IMR-90 (cell line): ENCODE measurements at regions not wholly inside any gene's neighbourhood (a gene's known extent, or its start where the extent isn't known, plus 50 kb on each side); places are given as distances from the start of the nearest gene placed in this dataset.

ENCODE experiments used
- ATAC-seq: fragments of 200-7000 bp; cut with Tn5 transposase; 2 replicates; pipeline ENCODE4 v1.9.1; 2020; ENCODE audit warnings: low read depth, mild to moderate bottlenecking, moderate library complexity
- BruUV-seq: library from RNA; stranded (reverse); fragments of 400-500 nt; replicated peaks from 2 replicates; lab custom pipeline; 2021; lab: Mats Ljungman, UMichigan
- CTCF ChIA-PET: fragments of 300-600 bp; formaldehyde crosslinking; extraction: SDS; loops from one replicate; lab custom pipeline; 2021; ENCODE audit warnings: antibody characterized with exemption; lab: Yijun Ruan, JAX
- POLR2A ChIA-PET: fragments of 300-600 bp; sonication (Branson Sonifier 250); formaldehyde crosslinking; loops from one replicate; lab custom pipeline; 2022; ENCODE audit warnings: antibody characterized with exemption; ENCODE audit not compliant: unreplicated experiment; lab: Charles Lee
- DNase-seq: peaks from one replicate; pipeline ENCODE4 v3.0.0; 2013
- H2AFZ ChIP-seq: replicated peaks from 2 replicates; pipeline ENCODE3; 2013; ENCODE audit warnings: low read length, mild to moderate bottlenecking; ENCODE audit not compliant: poor library complexity
- H2AK5ac ChIP-seq: 2 replicates; pipeline ENCODE4 v1.6.1; 2013; ENCODE audit warnings: low read depth, low read length, inconsistent platforms
- H2AK9ac ChIP-seq: replicated peaks from 2 replicates; pipeline ENCODE3; 2013; ENCODE audit warnings: mild to moderate bottlenecking, low read depth, low read length, moderate library complexity; ENCODE audit not compliant: poor library complexity
- H2BK120ac ChIP-seq: 2 replicates; pipeline ENCODE4 v1.6.1; 2013; ENCODE audit warnings: low read depth, low read length, inconsistent platforms
- H2BK15ac ChIP-seq: 3 replicates; pipeline ENCODE4 v1.6.1; 2013; ENCODE audit warnings: low read depth, low read length, inconsistent platforms
- H2BK20ac ChIP-seq: 2 replicates; pipeline ENCODE4 v1.6.1; 2013; ENCODE audit warnings: low read depth, mild to moderate bottlenecking, inconsistent platforms, low read length, moderate library complexity
- H2BK5ac ChIP-seq: 2 replicates; pipeline ENCODE4 v1.6.1; 2013; ENCODE audit warnings: mild to moderate bottlenecking, low read depth, low read length, inconsistent platforms; ENCODE audit not compliant: poor library complexity, severe bottlenecking
- H3K14ac ChIP-seq: replicated peaks from 2 replicates; pipeline ENCODE4 v1.6.1; 2013; ENCODE audit warnings: low read depth, low read length, inconsistent platforms
- H3K18ac ChIP-seq: 2 replicates; pipeline ENCODE4 v1.6.1; 2013; ENCODE audit warnings: low read depth, low read length, control low read depth
- H3K23ac ChIP-seq: 2 replicates; pipeline ENCODE4 v1.6.1; 2013; ENCODE audit warnings: low read depth, low read length, inconsistent platforms
- H3K27ac ChIP-seq: 2 replicates; pipeline ENCODE4 v1.5.1; 2013; ENCODE audit warnings: mild to moderate bottlenecking, control low read depth, low read length; ENCODE audit not compliant: insufficient read depth
- H3K27me3 ChIP-seq: 2 replicates; pipeline ENCODE4 v1.6.1; 2013; ENCODE audit warnings: low read length; ENCODE audit not compliant: control insufficient read depth, insufficient read depth
- H3K36me3 ChIP-seq: 2 replicates; pipeline ENCODE4 v1.6.1; 2013; ENCODE audit warnings: low read length, mixed read lengths; ENCODE audit not compliant: control insufficient read depth, insufficient read depth
- H3K4ac ChIP-seq: 2 replicates; pipeline ENCODE4 v1.6.1; 2013; ENCODE audit warnings: low read depth, low read length, inconsistent platforms
- H3K4me1 ChIP-seq: 2 replicates; pipeline ENCODE4 v1.6.1; 2013; ENCODE audit warnings: low read length, mixed read lengths; ENCODE audit not compliant: control insufficient read depth, insufficient read depth
- H3K4me2 ChIP-seq: 2 replicates; pipeline ENCODE4 v1.6.1; 2013; ENCODE audit warnings: low read depth, mild to moderate bottlenecking, control low read depth, low read length, moderate library complexity
- H3K4me3 ChIP-seq: 2 replicates; pipeline ENCODE4 v1.5.1; 2013; ENCODE audit warnings: low read depth, mild to moderate bottlenecking, control low read depth, low read length, moderate library complexity; ENCODE audit not compliant: insufficient read depth
- H3K56ac ChIP-seq: 2 replicates; pipeline ENCODE4 v1.6.1; 2013; ENCODE audit warnings: low read length, inconsistent platforms; ENCODE audit not compliant: insufficient read depth; ENCODE audit errors: extremely low read depth
- H3K79me1 ChIP-seq, 2 experiments: 2 replicates each; pipeline ENCODE4 v1.6.1; 2013; ENCODE audit warnings: low read length in 2 of 2, inconsistent platforms in 1 of 2, low read depth in 1 of 2
- H3K9ac ChIP-seq: 2 replicates; pipeline ENCODE4 v1.6.1; 2013; ENCODE audit warnings: low read depth, low read length, control low read depth
- H3K9me1 ChIP-seq: 2 replicates; pipeline ENCODE4 v1.6.1; 2013; ENCODE audit warnings: low read length, inconsistent platforms; ENCODE audit not compliant: insufficient read depth
- H3K9me3 ChIP-seq: 2 replicates; pipeline ENCODE4 v1.6.1; 2013; ENCODE audit warnings: low read length; ENCODE audit not compliant: control insufficient read depth, insufficient read depth
- H4K20me1 ChIP-seq: 2 replicates; pipeline ENCODE4 v1.6.1; 2013; ENCODE audit warnings: low read length, inconsistent platforms; ENCODE audit not compliant: insufficient read depth
- H4K5ac ChIP-seq: 2 replicates; pipeline ENCODE4 v1.6.1; 2013; ENCODE audit warnings: mild to moderate bottlenecking, low read depth, low read length, control low read depth
- H4K8ac ChIP-seq, 2 experiments: 2 replicates each; pipeline ENCODE4 v1.6.1; 2013; ENCODE audit warnings: low read depth in 2 of 2, low read length in 2 of 2, control low read depth in 1 of 2, inconsistent platforms in 1 of 2
- H4K91ac ChIP-seq: 2 replicates; pipeline ENCODE4 v1.6.1; 2013; ENCODE audit warnings: low read depth, low read length, inconsistent platforms; ENCODE audit not compliant: insufficient read depth
- BHLHE40 ChIP-seq: fragments of 150-350 bp; IDR thresholded peaks from 2 replicates; pipeline ENCODE4 v1.6.1; 2016; ENCODE audit warnings: mild to moderate bottlenecking, low read depth, low read length
- CEBPB ChIP-seq: IDR thresholded peaks from 2 replicates; pipeline ENCODE4 v1.6.1; 2012; ENCODE audit warnings: low read depth, low read length, improper control_type of control experiment
- CHD1 ChIP-seq: IDR thresholded peaks from 2 replicates; pipeline ENCODE4 v1.6.1; 2012; ENCODE audit warnings: low read depth, low read length, improper control_type of control experiment
- CTCF ChIP-seq: conservative IDR thresholded peaks from 2 replicates; pipeline ENCODE4 v1.5.1; 2012; ENCODE audit warnings: mild to moderate bottlenecking, low read depth, low read length, improper control_type of control experiment
- ELK1 ChIP-seq: fragments of 150-350 bp; IDR thresholded peaks from 2 replicates; pipeline ENCODE4 v1.6.1; 2016; ENCODE audit warnings: low read depth, mild to moderate bottlenecking, low read length, moderate library complexity, borderline replicate concordance
- FOS ChIP-seq: fragments of 150-350 bp; IDR thresholded peaks from 2 replicates; pipeline ENCODE4 v1.6.1; 2016; ENCODE audit warnings: low read depth, low read length
- MAFK ChIP-seq: IDR thresholded peaks from 2 replicates; pipeline ENCODE4 v1.6.1; 2012; ENCODE audit warnings: low read depth, low read length, improper control_type of control experiment
- MAZ ChIP-seq: IDR thresholded peaks from 2 replicates; pipeline ENCODE4 v1.6.1; 2012; ENCODE audit warnings: low read depth, mild to moderate bottlenecking, low read length, improper control_type of control experiment, moderate library complexity, borderline replicate concordance
- NFE2L2 ChIP-seq: fragments of 150-350 bp; IDR thresholded peaks from 2 replicates; pipeline ENCODE4 v1.6.1; 2016; ENCODE audit warnings: low read depth, mild to moderate bottlenecking, low read length
- POLR2A ChIP-seq: IDR thresholded peaks from 2 replicates; pipeline ENCODE4 v1.6.1; 2012; ENCODE audit warnings: mild to moderate bottlenecking, low read depth, low read length
- RAD21 ChIP-seq: IDR thresholded peaks from 2 replicates; pipeline ENCODE4 v1.6.1; 2012; ENCODE audit warnings: low read length, improper control_type of control experiment
- RCOR1 ChIP-seq: IDR thresholded peaks from 2 replicates; pipeline ENCODE4 v1.6.1; 2012; ENCODE audit warnings: mild to moderate bottlenecking, low read length, improper control_type of control experiment; ENCODE audit not compliant: insufficient replicate concordance
- RFX5 ChIP-seq: IDR thresholded peaks from 2 replicates; pipeline ENCODE4 v1.8.0; 2012; ENCODE audit warnings: low read depth, mild to moderate bottlenecking, low read length, moderate library complexity
- SMC3 ChIP-seq: fragments of 150-350 bp; IDR thresholded peaks from 2 replicates; pipeline ENCODE4 v1.6.1; 2016; ENCODE audit warnings: low read depth, mild to moderate bottlenecking, antibody characterized with exemption, low read length, moderate library complexity
- USF2 ChIP-seq: fragments of 150-350 bp; IDR thresholded peaks from 2 replicates; pipeline ENCODE4 v1.6.1; 2017; ENCODE audit warnings: mild to moderate bottlenecking, antibody characterized with exemption, low read length, low read depth
- WGBS, 2 experiments: methylation state at CpG; one replicate each; pipeline versions ENCODE4 v1.1.5 to v1.1.7; 2013; ENCODE audit warnings: missing lambda C conversion rate in 2 of 2; ENCODE audit not compliant: insufficient read length in 1 of 2; ENCODE audit errors: extremely low coverage in 2 of 2; 5-methylcytosine and 5-hydroxymethylcytosine counted together
- dilution Hi-C: fragments of 300-500 bp; cut with HindIII; formaldehyde crosslinking; loops from one replicate; pipeline ENCODE4 v1.14.3; 2018; ENCODE audit warnings: low sequenced_read_pairs; ENCODE audit not compliant: unreplicated experiment
- in situ Hi-C: fragments of 300-500 bp; cut with MboI; formaldehyde crosslinking; loops from 3 replicates; pipeline ENCODE4 v1.14.3; 2019; ENCODE audit warnings: low sequenced_read_pairs, inconsistent platforms, mixed read lengths
- intact Hi-C: fragments of 100-400 bp; cut with micrococcal nuclease; formaldehyde crosslinking; loops from 2 replicates; pipeline ENCODE4 v1.10.0; 2022

- H3K4me3 ChIP-seq, result no peak overlapping the region
- H4K91ac ChIP-seq, result no peak overlapping the region
- no CpG with 5 or more reads among the region's 1 CpG for WGBS, 2 experiments
- H3K79me1 ChIP-seq, result no peaks in the 10 kb centered on the region
- H2BK20ac ChIP-seq, result no peak overlapping the region
- H3K14ac ChIP-seq, result no peak overlapping the region
- H3K27ac ChIP-seq, result no peak overlapping the region
- no peaks in the 10 kb centered on the region for H3K9me1 ChIP-seq
- H4K8ac ChIP-seq, result no peak overlapping the region
- H3K9ac ChIP-seq, result no peak overlapping the region
- no peak overlapping the region for H3K18ac ChIP-seq
- H2AK9ac ChIP-seq, result no peak overlapping the region
- H4K20me1 ChIP-seq, result no peaks in the 10 kb centered on the region
- no peak for TF ChIP-seq RAD21
- no peak for TF ChIP-seq NFE2L2
- no peak for TF ChIP-seq RCOR1
- TF ChIP-seq SMC3, result no peak
- TF ChIP-seq CHD1, result no peak
- no peak for TF ChIP-seq POLR2A
- TF ChIP-seq MAZ, result no peak
- no peak for TF ChIP-seq MAFK
- no peak for TF ChIP-seq FOS
- no peak for TF ChIP-seq CTCF
- no peak for TF ChIP-seq RFX5
- no peak for TF ChIP-seq BHLHE40
- TF ChIP-seq CEBPB, result no peak
- TF ChIP-seq USF2, result no peak
- no peak for TF ChIP-seq ELK1
- H3K9me3 ChIP-seq, result peaks cover 4% of the 10 kb centered on the region; the same call in 1 of the 2 replicates
- CTCF ChIA-PET, result no interaction called here
- no peak overlapping the region for H4K5ac ChIP-seq
- H3K56ac ChIP-seq, result no peak overlapping the region
- in situ Hi-C loops, result no loop called here
- H3K23ac ChIP-seq, result no peak overlapping the region
- BruUV-seq, result no TSS peak
- intact Hi-C loops, result no loop called here
- peaks cover 3% of the 10 kb centered on the region; the same call in 1 of the 2 replicates for H3K27me3 ChIP-seq
- H3K4me1 ChIP-seq, result no peaks in the 10 kb centered on the region
- ATAC-seq, result no peak
- no peaks in the 10 kb centered on the region for H3K36me3 ChIP-seq
- no peak overlapping the region for H2AFZ ChIP-seq
- H2BK5ac ChIP-seq, result no peak overlapping the region
- no peak overlapping the region for H2BK120ac ChIP-seq
- H2BK15ac ChIP-seq, result no peak overlapping the region
- H3K4me2 ChIP-seq, result no peak overlapping the region
- H2AK5ac ChIP-seq, result no peak overlapping the region
- dilution Hi-C loops, result no loop called here
- POLR2A ChIA-PET, result no interaction called here
- no peak overlapping the region for H3K4ac ChIP-seq
- no peak for DNase-seq
Measured at GRCh38 chr20:48172357-48172702, 387.0 kb upstream of the SULF2 start.
